Trophoblast cell (in vitro differentiated cells and primary cell): ENCODE measurements at regions not wholly inside any gene's neighbourhood (a gene's known extent, or its start where the extent isn't known, plus 50 kb on each side); places are given as distances from the start of the nearest gene placed in this dataset.

Source experiments
- DNase-seq, 2 donors: peaks; one replicate each; pipeline ENCODE4 v3.0.0-alpha.2; 2016
- H2AFZ ChIP-seq: 2 replicates; pipeline ENCODE4 v1.6.1; 2013; ENCODE audit warnings: low read length, moderate library complexity, mild to moderate bottlenecking; ENCODE audit not compliant: insufficient read depth, poor library complexity
- H2AK5ac ChIP-seq: 2 replicates; pipeline ENCODE4 v1.6.1; 2013; ENCODE audit warnings: mild to moderate bottlenecking, low read length
- H2BK120ac ChIP-seq: 2 replicates; pipeline ENCODE4 v1.6.1; 2013; ENCODE audit warnings: low read length, mild to moderate bottlenecking, moderate library complexity; ENCODE audit not compliant: insufficient read depth, poor library complexity
- H2BK12ac ChIP-seq: 2 replicates; pipeline ENCODE4 v1.6.1; 2013; ENCODE audit warnings: mild to moderate bottlenecking, low read length, moderate library complexity
- H2BK5ac ChIP-seq: 2 replicates; pipeline ENCODE4 v1.6.1; 2013; ENCODE audit warnings: low read length, low read depth, moderate library complexity, mild to moderate bottlenecking; ENCODE audit not compliant: poor library complexity
- H3K14ac ChIP-seq: 2 replicates; pipeline ENCODE4 v1.6.1; 2013; ENCODE audit warnings: mild to moderate bottlenecking, low read length
- H3K18ac ChIP-seq: 2 replicates; pipeline ENCODE4 v1.6.1; 2013; ENCODE audit warnings: mild to moderate bottlenecking, low read length
- H3K23ac ChIP-seq: 2 replicates; pipeline ENCODE4 v1.6.1; 2013; ENCODE audit warnings: low read length
- H3K27ac ChIP-seq: 2 replicates; pipeline ENCODE4 v1.5.1; 2013; ENCODE audit warnings: low read depth, mild to moderate bottlenecking, inconsistent platforms, low read length, moderate library complexity
- H3K27me3 ChIP-seq: 2 replicates; pipeline ENCODE4 v1.6.1; 2013; ENCODE audit warnings: inconsistent platforms, mild to moderate bottlenecking, low read length, moderate library complexity; ENCODE audit not compliant: insufficient read depth
- H3K36me3 ChIP-seq, 2 experiments: 1 replicate in 1 of 2; 2 replicates in 1 of 2; pipeline ENCODE4 v1.6.1; 2013; ENCODE audit warnings: low read length in 2 of 2, mild to moderate bottlenecking in 2 of 2, moderate library complexity in 1 of 2; ENCODE audit not compliant: insufficient read depth in 2 of 2, control insufficient read depth in 1 of 2
- H3K4ac ChIP-seq: 2 replicates; pipeline ENCODE4 v1.6.1; 2013; ENCODE audit warnings: low read depth, mild to moderate bottlenecking, low read length, moderate library complexity
- H3K4me1 ChIP-seq, 2 experiments: 1 replicate in 1 of 2; 2 replicates in 1 of 2; pipeline ENCODE4 v1.6.1; 2013; ENCODE audit warnings: low read length in 2 of 2, mild to moderate bottlenecking in 2 of 2, moderate library complexity in 1 of 2; ENCODE audit not compliant: insufficient read depth in 2 of 2, control insufficient read depth in 1 of 2
- H3K4me2 ChIP-seq: 2 replicates; pipeline ENCODE4 v1.6.1; 2013; ENCODE audit warnings: inconsistent platforms, mild to moderate bottlenecking, low read length, moderate library complexity
- H3K4me3 ChIP-seq: 2 replicates; pipeline ENCODE4 v1.5.1; 2013; ENCODE audit warnings: mild to moderate bottlenecking, low read depth, low read length, inconsistent platforms
- H3K79me1 ChIP-seq: one replicate; pipeline ENCODE4 v1.6.1; 2013; ENCODE audit warnings: low read length
- H3K79me2 ChIP-seq: 2 replicates; pipeline ENCODE4 v1.6.1; 2013; ENCODE audit warnings: low read length, mild to moderate bottlenecking; ENCODE audit not compliant: control insufficient read depth, insufficient read depth, poor library complexity
- H3K9ac ChIP-seq: 2 replicates; pipeline ENCODE4 v1.6.1; 2013; ENCODE audit warnings: mild to moderate bottlenecking, low read length
- H3K9me3 ChIP-seq: 2 replicates; pipeline ENCODE4 v1.6.1; 2013; ENCODE audit warnings: low read depth, mild to moderate bottlenecking, control low read depth, inconsistent platforms, low read length; ENCODE audit not compliant: insufficient read depth
- H4K12ac ChIP-seq: 2 replicates; pipeline ENCODE4 v1.6.1; 2013; ENCODE audit warnings: low read depth, mild to moderate bottlenecking, low read length, moderate library complexity
- H4K8ac ChIP-seq: 2 replicates; pipeline ENCODE4 v1.6.1; 2013; ENCODE audit warnings: low read depth, mild to moderate bottlenecking, low read length, moderate library complexity
- H4K91ac ChIP-seq: one replicate; pipeline ENCODE4 v1.6.1; 2013; ENCODE audit warnings: low read depth, mild to moderate bottlenecking, low read length, moderate library complexity
- WGBS: extraction: QIAGEN DNeasy Blood & Tissue Kit; methylation state at CpG from one replicate; pipeline ENCODE4 v1.1.7; 2013; ENCODE audit warnings: missing lambda C conversion rate; ENCODE audit not compliant: insufficient read length, insufficient coverage; ENCODE audit errors: extremely low coverage; 5-methylcytosine and 5-hydroxymethylcytosine counted together

GRCh38 chr6:168808232-168808631, 367.2 kb downstream of the SMOC2 start:
- Histone ChIP-seq H4K12ac (no peak overlapping the region), H2BK12ac (no peak overlapping the region), H2BK120ac (no peak overlapping the region), H3K27ac (no peak overlapping the region), H3K18ac (no peak overlapping the region), H3K4me3 (no peak overlapping the region), H4K91ac (no peak overlapping the region), H3K27me3 (no peaks in the 10 kb centered on the region), H3K9ac (no peak overlapping the region), H2AK5ac (no peak overlapping the region), H3K9me3 (no peaks in the 10 kb centered on the region), H3K14ac (no peak overlapping the region), H3K4me1 (no peaks in the 10 kb centered on the region), H2AFZ (no peak overlapping the region), H3K79me2 (no peaks in the 10 kb centered on the region), H3K36me3 (no peaks in the 10 kb centered on the region), H4K8ac (no peak overlapping the region), H3K79me1 (no peaks in the 10 kb centered on the region), H2BK5ac (no peak overlapping the region), H3K23ac (no peak overlapping the region), H3K4ac (no peak overlapping the region), H3K4me2 (no peak overlapping the region)
- no CpG with 5 or more reads among the region's 6 CpGs for WGBS
- no peak for DNase-seq

GRCh38 chr6:168804331-168804730, 363.3 kb downstream of the SMOC2 start:
- no peak overlapping the region for H3K27ac ChIP-seq
- no peak overlapping the region for H4K8ac ChIP-seq
- H3K79me2 ChIP-seq, result no peaks in the 10 kb centered on the region
- no peak overlapping the region for H2AFZ ChIP-seq
- H2AK5ac ChIP-seq, result no peak overlapping the region
- no peaks in the 10 kb centered on the region for H3K36me3 ChIP-seq
- no CpG with 5 or more reads among the region's 2 CpGs for WGBS
- no peak overlapping the region for H3K23ac ChIP-seq
- no peak for DNase-seq
- no peak overlapping the region for H3K18ac ChIP-seq
- no peak overlapping the region for H3K4me2 ChIP-seq
- H3K4me1 ChIP-seq, result no peaks in the 10 kb centered on the region
- H4K91ac ChIP-seq, result no peak overlapping the region
- no peak overlapping the region for H2BK120ac ChIP-seq
- no peak overlapping the region for H3K4me3 ChIP-seq
- H4K12ac ChIP-seq, result no peak overlapping the region
- H3K14ac ChIP-seq, result no peak overlapping the region
- H3K9ac ChIP-seq, result no peak overlapping the region
- no peak overlapping the region for H2BK12ac ChIP-seq
- no peak overlapping the region for H3K4ac ChIP-seq
- peaks cover 2% of the 10 kb centered on the region for H3K9me3 ChIP-seq
- no peak overlapping the region for H2BK5ac ChIP-seq
- H3K27me3 ChIP-seq, result no peaks in the 10 kb centered on the region
- H3K79me1 ChIP-seq, result no peaks in the 10 kb centered on the region

- DNase-seq, result no peak
- H2AFZ ChIP-seq, result no peak overlapping the region
- H4K12ac ChIP-seq, result no peak overlapping the region
- H3K79me2 ChIP-seq, result no peaks in the 10 kb centered on the region
- H2BK12ac ChIP-seq, result no peak overlapping the region
- no peak overlapping the region for H2BK5ac ChIP-seq
- H3K4ac ChIP-seq, result no peak overlapping the region
- H3K27me3 ChIP-seq, result no peaks in the 10 kb centered on the region
- no peak overlapping the region for H3K23ac ChIP-seq
- H3K18ac ChIP-seq, result no peak overlapping the region
- H3K14ac ChIP-seq, result no peak overlapping the region
- no peak overlapping the region for H2BK120ac ChIP-seq
- H4K91ac ChIP-seq, result no peak overlapping the region
- peaks cover 2% of the 10 kb centered on the region for H3K9me3 ChIP-seq
- no peak overlapping the region for H4K8ac ChIP-seq
- H3K36me3 ChIP-seq, result no peaks in the 10 kb centered on the region
- no peak overlapping the region for H3K4me3 ChIP-seq
- no peaks in the 10 kb centered on the region for H3K4me1 ChIP-seq
- WGBS, result no CpG with 5 or more reads among the region's 2 CpGs
- H2AK5ac ChIP-seq, result no peak overlapping the region
- H3K4me2 ChIP-seq, result no peak overlapping the region
- H3K27ac ChIP-seq, result no peak overlapping the region
- no peaks in the 10 kb centered on the region for H3K79me1 ChIP-seq
- H3K9ac ChIP-seq, result no peak overlapping the region
Observed at GRCh38 chr6:168803874-168804273, 362.9 kb downstream of the SMOC2 start.

- H3K9me3 ChIP-seq, result peaks cover 10% of the 10 kb centered on the region
- H4K8ac ChIP-seq, result no peak overlapping the region
- H3K18ac ChIP-seq, result no peak overlapping the region
- H3K4me2 ChIP-seq, result no peak overlapping the region
- no peaks in the 10 kb centered on the region for H3K4me1 ChIP-seq
- H3K79me1 ChIP-seq, result no peaks in the 10 kb centered on the region
- H3K27ac ChIP-seq, result no peak overlapping the region
- H3K4ac ChIP-seq, result no peak overlapping the region
- H2AFZ ChIP-seq, result no peak overlapping the region
- H2BK12ac ChIP-seq, result no peak overlapping the region
- H2BK120ac ChIP-seq, result no peak overlapping the region
- H3K27me3 ChIP-seq, result no peaks in the 10 kb centered on the region
- no peaks in the 10 kb centered on the region for H3K79me2 ChIP-seq
- no peak overlapping the region for H3K4me3 ChIP-seq
- H2BK5ac ChIP-seq, result no peak overlapping the region
- no peak overlapping the region for H3K23ac ChIP-seq
- peak in 1 of 2 donors; percentile 6 for DNase-seq
- no CpG with 5 or more reads among the region's 5 CpGs for WGBS
- H4K91ac ChIP-seq, result no peak overlapping the region
- no peak overlapping the region for H3K9ac ChIP-seq
- H4K12ac ChIP-seq, result no peak overlapping the region
- no peaks in the 10 kb centered on the region for H3K36me3 ChIP-seq
- no peak overlapping the region for H3K14ac ChIP-seq
- no peak overlapping the region for H2AK5ac ChIP-seq
Observed at GRCh38 chr6:168799067-168799466, 358.1 kb downstream of the SMOC2 start.
